ENCODE measurements at regions not wholly inside any gene's neighbourhood (a gene's known extent, or its start where the extent isn't known, plus 50 kb on each side); places are given as distances from the start of the nearest gene placed in this dataset.

- no peak for FAIRE-seq
- no peaks in the 10 kb centered on the region for H3K79me2 ChIP-seq (ENCODE audit: control insufficient read depth, insufficient read depth, low read length)
- no peaks in the 10 kb centered on the region for H3K9me1 ChIP-seq (ENCODE audit: control insufficient read depth, extremely low read depth, insufficient read depth, low read length)
- no peaks in the 10 kb centered on the region for H3K36me3 ChIP-seq (ENCODE audit: control insufficient read depth in 2 of 2, extremely low read depth in 1 of 2, insufficient read depth in 2 of 2, low read length in 2 of 2)
- no peaks in the 10 kb centered on the region for H3K9me3 ChIP-seq (ENCODE audit: control insufficient read depth, low read depth, low read length)
- no peak overlapping the region for H3K4me2 ChIP-seq (ENCODE audit: control insufficient read depth, extremely low read depth, insufficient read depth, low read depth, low read length)
- no peak for DNase-seq (ENCODE audit: low read depth, low spot score)
- no peak overlapping the region for H2AFZ ChIP-seq (ENCODE audit: control insufficient read depth, low read length)
- H3K9ac ChIP-seq (ENCODE audit: control insufficient read depth, extremely low read depth, insufficient read depth, low read length), result no peak overlapping the region
- dilution Hi-C loops (cut with MboI; ENCODE audit: extremely low pct_ligation_motif_present, low sequenced_read_pairs), result no loop called here
- H4K20me1 ChIP-seq (ENCODE audit: control insufficient read depth, extremely low read depth, insufficient read depth, low read length), result no peaks in the 10 kb centered on the region
- H3K4me3 ChIP-seq (ENCODE audit: control insufficient read depth in 2 of 3, extremely low read depth in 1 of 3, insufficient read depth in 2 of 3, low read depth in 1 of 3, low read length in 3 of 3), result no peak overlapping the region
- H3K27me3 ChIP-seq (ENCODE audit: control insufficient read depth, extremely low read depth, insufficient read depth, low read length), result no peaks in the 10 kb centered on the region
- no peak overlapping the region for H3K27ac ChIP-seq (ENCODE audit: control insufficient read depth, insufficient read depth, low read length)
- H3K4me1 ChIP-seq (ENCODE audit: control insufficient read depth, extremely low read depth, insufficient read depth, low read length), result no peaks in the 10 kb centered on the region
- TF ChIP-seq EZH2 (IDR thresholded peaks at IDR 0.05; ENCODE audit: low read length) (no peak), CTCF (optimal IDR thresholded peaks at IDR 0.05 in 1 of 3, IDR thresholded peaks at IDR 0.05 in 1 of 3, conservative IDR thresholded peaks at IDR 0.05 in 1 of 3; ENCODE audit: extremely low read depth in 1 of 3, insufficient read depth in 2 of 3, low read length in 3 of 3) (no peak)
Measured at GRCh38 chr7:130823060-130823459, 89.1 kb upstream of the KLF14 start.

DNA sequence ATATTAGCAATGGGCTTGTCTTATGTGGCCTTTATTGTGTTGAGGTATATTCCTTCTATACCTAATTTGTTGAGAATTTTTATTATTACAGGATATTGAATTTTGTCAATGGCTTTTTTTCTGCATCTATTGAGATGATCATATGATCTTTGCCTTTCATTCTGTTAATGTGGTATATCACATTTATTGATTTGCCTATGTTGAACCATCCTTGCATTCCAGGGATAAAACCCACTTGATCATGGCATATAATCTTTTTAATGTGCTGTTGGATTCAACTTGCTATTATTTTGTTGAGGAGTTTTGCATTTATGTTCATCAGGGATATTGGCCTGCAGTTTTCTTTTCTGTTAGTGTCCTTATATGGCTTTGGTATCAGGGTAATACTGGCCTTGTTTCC is 91.8 kb upstream of the KLF14 start:
- Histone ChIP-seq H3K27ac (ENCODE audit: control insufficient read depth, insufficient read depth, low read length) (no peak overlapping the region), H3K9me3 (ENCODE audit: control insufficient read depth, low read depth, low read length) (no peaks in the 10 kb centered on the region), H3K9ac (ENCODE audit: control insufficient read depth, extremely low read depth, insufficient read depth, low read length) (no peak overlapping the region), H3K4me2 (ENCODE audit: control insufficient read depth, extremely low read depth, insufficient read depth, low read depth, low read length) (no peak overlapping the region), H3K36me3 (ENCODE audit: control insufficient read depth in 2 of 2, extremely low read depth in 1 of 2, insufficient read depth in 2 of 2, low read length in 2 of 2) (no peaks in the 10 kb centered on the region), H3K79me2 (ENCODE audit: control insufficient read depth, insufficient read depth, low read length) (no peaks in the 10 kb centered on the region), H3K4me1 (ENCODE audit: control insufficient read depth, extremely low read depth, insufficient read depth, low read length) (no peaks in the 10 kb centered on the region), H3K9me1 (ENCODE audit: control insufficient read depth, extremely low read depth, insufficient read depth, low read length) (no peaks in the 10 kb centered on the region), H3K27me3 (ENCODE audit: control insufficient read depth, extremely low read depth, insufficient read depth, low read length) (no peaks in the 10 kb centered on the region), H3K4me3 (ENCODE audit: control insufficient read depth in 2 of 3, extremely low read depth in 1 of 3, insufficient read depth in 2 of 3, low read depth in 1 of 3, low read length in 3 of 3) (no peak overlapping the region), H2AFZ (ENCODE audit: control insufficient read depth, low read length) (no peak overlapping the region), H4K20me1 (ENCODE audit: control insufficient read depth, extremely low read depth, insufficient read depth, low read length) (no peaks in the 10 kb centered on the region)
- dilution Hi-C loops (cut with MboI; ENCODE audit: extremely low pct_ligation_motif_present, low sequenced_read_pairs), result no loop called here
- peak; percentile 20 for FAIRE-seq
- DNase-seq (ENCODE audit: low read depth, low spot score), result no peak
- TF ChIP-seq CTCF (optimal IDR thresholded peaks at IDR 0.05 in 1 of 3, IDR thresholded peaks at IDR 0.05 in 1 of 3, conservative IDR thresholded peaks at IDR 0.05 in 1 of 3; ENCODE audit: extremely low read depth in 1 of 3, insufficient read depth in 2 of 3, low read length in 3 of 3), result no peak
- no peak for TF ChIP-seq EZH2 (IDR thresholded peaks at IDR 0.05; ENCODE audit: low read length)

All from keratinocyte (primary cell).